ENCODE measurements at regions not wholly inside any gene's neighbourhood (a gene's known extent, or its start where the extent isn't known, plus 50 kb on each side); places are given as distances from the start of the nearest gene placed in this dataset.

- TF ChIP-seq, protein P1, sequence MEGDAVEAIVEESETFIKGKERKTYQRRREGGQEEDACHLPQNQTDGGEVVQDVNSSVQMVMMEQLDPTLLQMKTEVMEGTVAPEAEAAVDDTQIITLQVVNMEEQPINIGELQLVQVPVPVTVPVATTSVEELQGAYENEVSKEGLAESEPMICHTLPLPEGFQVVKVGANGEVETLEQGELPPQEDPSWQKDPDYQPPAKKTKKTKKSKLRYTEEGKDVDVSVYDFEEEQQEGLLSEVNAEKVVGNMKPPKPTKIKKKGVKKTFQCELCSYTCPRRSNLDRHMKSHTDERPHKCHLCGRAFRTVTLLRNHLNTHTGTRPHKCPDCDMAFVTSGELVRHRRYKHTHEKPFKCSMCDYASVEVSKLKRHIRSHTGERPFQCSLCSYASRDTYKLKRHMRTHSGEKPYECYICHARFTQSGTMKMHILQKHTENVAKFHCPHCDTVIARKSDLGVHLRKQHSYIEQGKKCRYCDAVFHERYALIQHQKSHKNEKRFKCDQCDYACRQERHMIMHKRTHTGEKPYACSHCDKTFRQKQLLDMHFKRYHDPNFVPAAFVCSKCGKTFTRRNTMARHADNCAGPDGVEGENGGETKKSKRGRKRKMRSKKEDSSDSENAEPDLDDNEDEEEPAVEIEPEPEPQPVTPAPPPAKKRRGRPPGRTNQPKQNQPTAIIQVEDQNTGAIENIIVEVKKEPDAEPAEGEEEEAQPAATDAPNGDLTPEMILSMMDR (IDR thresholded peaks at IDR 0.05; ENCODE audit: low read depth, low read length): no peak
- H3K4me3 ChIP-seq (ENCODE audit: low read depth, low read length): no peak overlapping the region
Observed at GRCh38 chr16:86949630-86950029, 367.6 kb downstream of the C16orf95 start.

DNA sequence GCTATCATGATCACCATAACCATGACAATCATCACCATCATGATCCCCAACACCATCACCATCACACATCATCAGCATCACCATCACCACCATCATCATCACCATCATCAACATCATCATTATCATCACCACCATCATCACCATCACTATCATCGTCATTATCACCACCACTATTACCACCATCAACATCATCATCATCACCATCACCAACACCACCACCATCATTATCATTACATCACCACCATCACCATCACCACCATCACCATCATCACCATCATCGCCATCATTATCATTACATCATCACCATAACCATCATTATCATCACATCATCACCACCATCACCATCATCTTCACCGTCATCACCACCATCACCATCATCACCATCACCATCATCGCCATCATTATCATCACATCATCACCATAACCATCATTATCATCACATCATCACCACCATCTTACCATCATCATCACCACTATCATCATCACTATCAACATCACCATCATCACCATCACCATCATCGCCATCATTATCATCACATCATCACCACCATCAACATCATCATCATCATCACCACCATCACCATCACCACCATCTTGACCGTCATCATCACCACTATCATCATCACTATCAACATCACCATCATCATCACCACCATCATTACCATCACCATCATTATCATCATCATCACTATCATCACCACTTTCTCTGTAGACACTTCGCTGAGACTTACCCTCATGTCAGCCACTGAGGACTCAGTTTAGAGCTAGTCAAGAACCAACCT, 366.0 kb downstream of the C16orf95 start:
- no peak overlapping the region for H3K4me3 ChIP-seq (ENCODE audit: low read depth, low read length)
- TF ChIP-seq, protein P1 (IDR thresholded peaks at IDR 0.05; ENCODE audit: low read depth, low read length): no peak

DNA sequence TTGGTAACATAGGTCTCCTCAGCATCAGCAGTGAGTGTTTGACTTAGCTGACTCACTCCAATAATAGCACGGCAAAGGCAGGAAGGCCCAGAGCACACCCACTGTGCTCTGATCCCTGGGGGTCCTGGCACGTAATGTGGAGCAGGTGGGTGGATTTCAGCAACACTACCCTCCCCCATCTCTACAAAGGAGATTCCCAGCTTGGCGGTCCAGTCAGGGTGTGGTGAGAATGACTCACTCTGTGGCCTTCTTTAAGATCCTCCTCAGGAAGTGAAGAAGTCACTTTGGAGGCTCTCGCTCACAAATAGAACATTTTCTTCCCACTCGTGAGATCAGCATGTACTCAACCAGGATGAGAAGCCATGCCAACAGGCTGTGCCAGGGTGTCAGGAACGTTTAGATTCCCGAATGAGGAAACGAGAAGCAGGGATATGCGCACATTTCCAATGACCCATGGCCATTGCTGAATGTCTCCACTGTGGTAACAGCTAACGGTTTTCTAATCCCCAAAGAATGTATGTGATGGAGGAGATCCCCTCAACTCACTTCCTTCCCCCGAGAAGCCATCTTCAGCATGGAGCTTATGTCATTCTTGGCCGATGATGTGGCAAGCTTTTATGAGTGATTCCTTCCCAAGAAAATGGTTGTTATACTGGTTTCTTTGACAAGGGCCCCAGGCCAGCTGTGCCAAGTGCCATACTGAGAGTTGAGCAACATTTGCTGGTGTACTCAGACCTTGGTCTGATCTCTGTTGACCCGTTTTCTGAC, 365.2 kb downstream of the C16orf95 start:
- TF ChIP-seq, protein P1 (IDR thresholded peaks at IDR 0.05; ENCODE audit: low read depth, low read length): no peak

GRCh38 chr16:86952769-86953168, 364.4 kb downstream of the C16orf95 start:
- TF ChIP-seq, protein P1 (IDR thresholded peaks at IDR 0.05; ENCODE audit: low read depth, low read length): no peak
- H3K4me3 ChIP-seq (ENCODE audit: low read depth, low read length): no peak overlapping the region

More for the DNA sequence above, 365.2 kb downstream of the C16orf95 start:
- no peak overlapping the region for H3K4me3 ChIP-seq (ENCODE audit: low read depth, low read length)

DNA sequence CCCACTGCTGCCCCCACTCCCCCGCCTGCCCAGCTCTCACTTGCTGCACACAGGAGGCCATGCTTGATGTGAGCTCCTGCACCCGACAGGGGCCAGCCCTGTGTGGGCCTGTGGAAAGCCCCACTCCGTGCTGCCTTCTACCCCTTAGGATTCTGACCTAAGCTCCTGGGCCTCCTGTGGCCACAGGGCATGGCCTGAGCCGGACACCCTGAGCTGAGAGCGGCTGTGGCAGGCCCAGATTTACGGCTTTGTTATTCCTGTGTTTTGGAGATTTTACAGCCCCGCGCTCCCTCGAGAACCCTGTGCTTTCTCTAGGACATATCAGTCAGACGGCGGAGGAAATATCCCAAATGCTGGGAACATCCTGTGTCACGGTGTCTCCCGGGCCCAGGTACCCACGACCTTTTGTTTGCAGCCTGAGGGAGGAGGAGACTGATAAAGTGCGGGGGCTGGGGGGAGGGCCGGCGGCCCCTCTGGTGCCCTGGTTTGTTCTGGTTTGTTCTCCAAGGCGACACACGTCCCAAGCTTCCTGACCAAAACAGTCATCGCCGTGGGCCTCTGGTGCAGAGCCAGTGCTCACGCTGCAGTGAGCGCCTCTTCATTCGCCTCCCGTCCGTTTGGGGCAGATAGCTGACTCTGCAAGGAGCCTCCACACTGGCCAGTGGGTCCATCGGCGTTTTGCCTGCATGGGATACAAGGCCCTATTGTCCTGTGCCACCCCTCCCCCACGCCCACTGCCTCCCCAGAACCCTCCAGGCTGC, 363.4 kb downstream of the C16orf95 start:
- H3K4me3 ChIP-seq (ENCODE audit: low read depth, low read length): no peak overlapping the region
- TF ChIP-seq, protein P1 (IDR thresholded peaks at IDR 0.05; ENCODE audit: low read depth, low read length): no peak

- TF ChIP-seq, protein P1 (IDR thresholded peaks at IDR 0.05; ENCODE audit: low read depth, low read length): no peak
- no peak overlapping the region for H3K4me3 ChIP-seq (ENCODE audit: low read depth, low read length)
Observed at GRCh38 chr16:86955136-86955855, 361.9 kb downstream of the C16orf95 start.
